IMR-90 (cell line): ENCODE measurements at regions not wholly inside any gene's neighbourhood (a gene's known extent, or its start where the extent isn't known, plus 50 kb on each side); places are given as distances from the start of the nearest gene placed in this dataset.
A peak's percentile ranks its signal among the peaks of the same experiment; 100 is the strongest.

ENCODE experiments used
- ATAC-seq: fragments of 200-7000 bp; cut with Tn5 transposase; 2 replicates; pipeline ENCODE4 v1.9.1; 2020; ENCODE audit warnings: low read depth, mild to moderate bottlenecking, moderate library complexity
- BruUV-seq: library from RNA; stranded (reverse); fragments of 400-500 nt; replicated peaks from 2 replicates; lab custom pipeline; 2021; lab: Mats Ljungman, UMichigan
- CTCF ChIA-PET: fragments of 300-600 bp; formaldehyde crosslinking; extraction: SDS; loops from one replicate; lab custom pipeline; 2021; ENCODE audit warnings: antibody characterized with exemption; lab: Yijun Ruan, JAX
- POLR2A ChIA-PET: fragments of 300-600 bp; sonication (Branson Sonifier 250); formaldehyde crosslinking; loops from one replicate; lab custom pipeline; 2022; ENCODE audit warnings: antibody characterized with exemption; ENCODE audit not compliant: unreplicated experiment; lab: Charles Lee
- DNase-seq: peaks from one replicate; pipeline ENCODE4 v3.0.0; 2013
- H2AFZ ChIP-seq: replicated peaks from 2 replicates; pipeline ENCODE3; 2013; ENCODE audit warnings: low read length, mild to moderate bottlenecking; ENCODE audit not compliant: poor library complexity
- H2AK5ac ChIP-seq: 2 replicates; pipeline ENCODE4 v1.6.1; 2013; ENCODE audit warnings: low read depth, low read length, inconsistent platforms
- H2AK9ac ChIP-seq: replicated peaks from 2 replicates; pipeline ENCODE3; 2013; ENCODE audit warnings: mild to moderate bottlenecking, low read depth, low read length, moderate library complexity; ENCODE audit not compliant: poor library complexity
- H2BK120ac ChIP-seq: 2 replicates; pipeline ENCODE4 v1.6.1; 2013; ENCODE audit warnings: low read depth, low read length, inconsistent platforms
- H2BK15ac ChIP-seq: 3 replicates; pipeline ENCODE4 v1.6.1; 2013; ENCODE audit warnings: low read depth, low read length, inconsistent platforms
- H2BK20ac ChIP-seq: 2 replicates; pipeline ENCODE4 v1.6.1; 2013; ENCODE audit warnings: low read depth, mild to moderate bottlenecking, inconsistent platforms, low read length, moderate library complexity
- H2BK5ac ChIP-seq: 2 replicates; pipeline ENCODE4 v1.6.1; 2013; ENCODE audit warnings: mild to moderate bottlenecking, low read depth, low read length, inconsistent platforms; ENCODE audit not compliant: poor library complexity, severe bottlenecking
- H3K14ac ChIP-seq: replicated peaks from 2 replicates; pipeline ENCODE4 v1.6.1; 2013; ENCODE audit warnings: low read depth, low read length, inconsistent platforms
- H3K18ac ChIP-seq: 2 replicates; pipeline ENCODE4 v1.6.1; 2013; ENCODE audit warnings: low read depth, low read length, control low read depth
- H3K23ac ChIP-seq: 2 replicates; pipeline ENCODE4 v1.6.1; 2013; ENCODE audit warnings: low read depth, low read length, inconsistent platforms
- H3K27ac ChIP-seq: 2 replicates; pipeline ENCODE4 v1.5.1; 2013; ENCODE audit warnings: mild to moderate bottlenecking, control low read depth, low read length; ENCODE audit not compliant: insufficient read depth
- H3K27me3 ChIP-seq: 2 replicates; pipeline ENCODE4 v1.6.1; 2013; ENCODE audit warnings: low read length; ENCODE audit not compliant: control insufficient read depth, insufficient read depth
- H3K36me3 ChIP-seq: 2 replicates; pipeline ENCODE4 v1.6.1; 2013; ENCODE audit warnings: low read length, mixed read lengths; ENCODE audit not compliant: control insufficient read depth, insufficient read depth
- H3K4ac ChIP-seq: 2 replicates; pipeline ENCODE4 v1.6.1; 2013; ENCODE audit warnings: low read depth, low read length, inconsistent platforms
- H3K4me1 ChIP-seq: 2 replicates; pipeline ENCODE4 v1.6.1; 2013; ENCODE audit warnings: low read length, mixed read lengths; ENCODE audit not compliant: control insufficient read depth, insufficient read depth
- H3K4me2 ChIP-seq: 2 replicates; pipeline ENCODE4 v1.6.1; 2013; ENCODE audit warnings: low read depth, mild to moderate bottlenecking, control low read depth, low read length, moderate library complexity
- H3K4me3 ChIP-seq: 2 replicates; pipeline ENCODE4 v1.5.1; 2013; ENCODE audit warnings: low read depth, mild to moderate bottlenecking, control low read depth, low read length, moderate library complexity; ENCODE audit not compliant: insufficient read depth
- H3K56ac ChIP-seq: 2 replicates; pipeline ENCODE4 v1.6.1; 2013; ENCODE audit warnings: low read length, inconsistent platforms; ENCODE audit not compliant: insufficient read depth; ENCODE audit errors: extremely low read depth
- H3K79me1 ChIP-seq, 2 experiments: 2 replicates each; pipeline ENCODE4 v1.6.1; 2013; ENCODE audit warnings: low read length in 2 of 2, inconsistent platforms in 1 of 2, low read depth in 1 of 2
- H3K9ac ChIP-seq: 2 replicates; pipeline ENCODE4 v1.6.1; 2013; ENCODE audit warnings: low read depth, low read length, control low read depth
- H3K9me1 ChIP-seq: 2 replicates; pipeline ENCODE4 v1.6.1; 2013; ENCODE audit warnings: low read length, inconsistent platforms; ENCODE audit not compliant: insufficient read depth
- H3K9me3 ChIP-seq: 2 replicates; pipeline ENCODE4 v1.6.1; 2013; ENCODE audit warnings: low read length; ENCODE audit not compliant: control insufficient read depth, insufficient read depth
- H4K20me1 ChIP-seq: 2 replicates; pipeline ENCODE4 v1.6.1; 2013; ENCODE audit warnings: low read length, inconsistent platforms; ENCODE audit not compliant: insufficient read depth
- H4K5ac ChIP-seq: 2 replicates; pipeline ENCODE4 v1.6.1; 2013; ENCODE audit warnings: mild to moderate bottlenecking, low read depth, low read length, control low read depth
- H4K8ac ChIP-seq, 2 experiments: 2 replicates each; pipeline ENCODE4 v1.6.1; 2013; ENCODE audit warnings: low read depth in 2 of 2, low read length in 2 of 2, control low read depth in 1 of 2, inconsistent platforms in 1 of 2
- H4K91ac ChIP-seq: 2 replicates; pipeline ENCODE4 v1.6.1; 2013; ENCODE audit warnings: low read depth, low read length, inconsistent platforms; ENCODE audit not compliant: insufficient read depth
- BHLHE40 ChIP-seq: fragments of 150-350 bp; IDR thresholded peaks from 2 replicates; pipeline ENCODE4 v1.6.1; 2016; ENCODE audit warnings: mild to moderate bottlenecking, low read depth, low read length
- CHD1 ChIP-seq: IDR thresholded peaks from 2 replicates; pipeline ENCODE4 v1.6.1; 2012; ENCODE audit warnings: low read depth, low read length, improper control_type of control experiment
- FOS ChIP-seq: fragments of 150-350 bp; IDR thresholded peaks from 2 replicates; pipeline ENCODE4 v1.6.1; 2016; ENCODE audit warnings: low read depth, low read length
- MAFK ChIP-seq: IDR thresholded peaks from 2 replicates; pipeline ENCODE4 v1.6.1; 2012; ENCODE audit warnings: low read depth, low read length, improper control_type of control experiment
- MAZ ChIP-seq: IDR thresholded peaks from 2 replicates; pipeline ENCODE4 v1.6.1; 2012; ENCODE audit warnings: low read depth, mild to moderate bottlenecking, low read length, improper control_type of control experiment, moderate library complexity, borderline replicate concordance
- MXI1 ChIP-seq: IDR thresholded peaks from 2 replicates; pipeline ENCODE4 v1.6.1; 2012; ENCODE audit warnings: low read depth, mild to moderate bottlenecking, low read length, moderate library complexity, borderline replicate concordance
- POLR2A ChIP-seq: IDR thresholded peaks from 2 replicates; pipeline ENCODE4 v1.6.1; 2012; ENCODE audit warnings: mild to moderate bottlenecking, low read depth, low read length
- RAD21 ChIP-seq: IDR thresholded peaks from 2 replicates; pipeline ENCODE4 v1.6.1; 2012; ENCODE audit warnings: low read length, improper control_type of control experiment
- RCOR1 ChIP-seq: IDR thresholded peaks from 2 replicates; pipeline ENCODE4 v1.6.1; 2012; ENCODE audit warnings: mild to moderate bottlenecking, low read length, improper control_type of control experiment; ENCODE audit not compliant: insufficient replicate concordance
- RFX5 ChIP-seq: IDR thresholded peaks from 2 replicates; pipeline ENCODE4 v1.8.0; 2012; ENCODE audit warnings: low read depth, mild to moderate bottlenecking, low read length, moderate library complexity
- SMC3 ChIP-seq: fragments of 150-350 bp; IDR thresholded peaks from 2 replicates; pipeline ENCODE4 v1.6.1; 2016; ENCODE audit warnings: low read depth, mild to moderate bottlenecking, antibody characterized with exemption, low read length, moderate library complexity
- USF2 ChIP-seq: fragments of 150-350 bp; IDR thresholded peaks from 2 replicates; pipeline ENCODE4 v1.6.1; 2017; ENCODE audit warnings: mild to moderate bottlenecking, antibody characterized with exemption, low read length, low read depth
- WGBS, 2 experiments: methylation state at CpG; one replicate each; pipeline versions ENCODE4 v1.1.5 to v1.1.7; 2013; ENCODE audit warnings: missing lambda C conversion rate in 2 of 2; ENCODE audit not compliant: insufficient read length in 1 of 2; ENCODE audit errors: extremely low coverage in 2 of 2; 5-methylcytosine and 5-hydroxymethylcytosine counted together
- dilution Hi-C: fragments of 300-500 bp; cut with HindIII; formaldehyde crosslinking; loops from one replicate; pipeline ENCODE4 v1.14.3; 2018; ENCODE audit warnings: low sequenced_read_pairs; ENCODE audit not compliant: unreplicated experiment
- in situ Hi-C: fragments of 300-500 bp; cut with MboI; formaldehyde crosslinking; loops from 3 replicates; pipeline ENCODE4 v1.14.3; 2019; ENCODE audit warnings: low sequenced_read_pairs, inconsistent platforms, mixed read lengths
- intact Hi-C: fragments of 100-400 bp; cut with micrococcal nuclease; formaldehyde crosslinking; loops from 2 replicates; pipeline ENCODE4 v1.10.0; 2022
- TF ChIP-seq, protein P1 (sequence below): fragments of 150-350 bp; IDR thresholded peaks from 2 replicates; pipeline ENCODE4 v1.6.1; 2016; ENCODE audit warnings: low read depth, mild to moderate bottlenecking, low read length, moderate library complexity, borderline replicate concordance
- TF ChIP-seq, protein P2 (sequence below): conservative IDR thresholded peaks from 2 replicates; pipeline ENCODE4 v1.5.1; 2012; ENCODE audit warnings: mild to moderate bottlenecking, low read depth, low read length, improper control_type of control experiment

DNA sequence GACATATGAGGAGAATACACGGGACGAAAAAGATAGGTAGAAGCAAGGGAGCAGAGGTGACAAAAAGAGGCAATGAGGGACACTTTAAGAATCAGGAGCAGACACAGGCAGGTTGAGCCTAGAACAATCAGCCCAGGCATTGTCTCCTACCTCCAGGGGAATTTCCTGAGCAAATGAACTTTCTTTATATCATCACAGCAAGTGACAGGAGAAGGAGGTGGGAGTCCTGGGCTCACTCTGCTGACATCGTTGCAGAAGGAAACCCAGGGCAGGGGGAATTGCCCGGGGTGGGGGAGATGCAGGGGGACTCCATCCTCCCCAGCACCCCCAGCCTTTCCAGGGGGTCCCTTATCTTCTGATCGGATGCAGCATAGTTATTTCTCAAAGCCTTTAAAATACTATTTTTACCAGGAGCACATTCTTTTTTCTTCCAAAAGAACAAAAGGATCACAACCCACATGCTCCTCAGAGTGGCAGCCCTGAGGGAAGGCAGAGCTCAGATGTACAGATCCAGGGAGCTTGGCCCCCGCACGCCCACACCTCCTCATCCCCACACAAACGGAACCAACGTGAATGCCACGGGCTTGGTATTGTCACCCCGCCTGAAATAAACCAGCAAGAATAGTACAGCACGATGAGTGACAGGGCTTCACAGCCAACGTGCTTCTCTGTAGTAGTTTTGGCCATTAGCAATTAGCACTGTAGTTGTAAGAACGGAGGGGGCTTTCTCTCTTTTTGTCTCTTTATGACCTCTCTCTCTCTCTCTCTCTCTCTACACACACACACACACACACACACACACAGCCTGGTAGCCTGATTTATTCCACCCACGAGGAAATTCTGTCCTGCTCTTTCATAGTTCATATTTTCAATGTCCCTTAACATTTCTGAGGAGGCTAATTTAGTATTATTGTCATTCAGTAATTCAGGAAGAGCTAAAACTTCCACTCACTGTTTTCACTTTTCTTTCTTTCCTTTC, 169.5 kb upstream of the UBL3 start:
- no peak overlapping the region for H4K91ac ChIP-seq
- no peaks in the 10 kb centered on the region for H3K9me3 ChIP-seq
- ATAC-seq (no peak), DNase-seq (no peak)
- no TSS peak for BruUV-seq
- peaks cover 5% of the 10 kb centered on the region for H3K4me1 ChIP-seq
- no peak overlapping the region for H3K4me2 ChIP-seq
- in situ Hi-C loops, result no loop called here
- H3K4ac ChIP-seq, result no peak overlapping the region
- no CpG with 5 or more reads among the region's 15 CpGs for WGBS, 2 experiments
- H3K9me1 ChIP-seq, result peaks cover 4% of the 10 kb centered on the region; the same call in 1 of the 2 replicates
- 0 out of 2 replicates have a peak overlapping the region, but pooled peaks have one; percentile 37 for H2BK20ac ChIP-seq
- no peak overlapping the region for H2AK9ac ChIP-seq
- H2BK5ac ChIP-seq, result no peak overlapping the region
- H3K27ac ChIP-seq, result no peak overlapping the region
- ChIA-PET POLR2A (no interaction called here), CTCF (interaction anchor here (1.0 kb wide), 1 partner anchor 10 kb away, joined by 5 read pairs; no protein-coding TSS in a partner anchor)
- no peak overlapping the region for H4K8ac ChIP-seq
- H2BK15ac ChIP-seq, result no peak overlapping the region
- no peaks in the 10 kb centered on the region for H3K79me1 ChIP-seq
- peaks cover 5% of the 10 kb centered on the region for H3K27me3 ChIP-seq
- H3K14ac ChIP-seq, result no peak overlapping the region
- H3K18ac ChIP-seq, result no peak overlapping the region
- dilution Hi-C loops, result no loop called here
- no peak overlapping the region for H3K56ac ChIP-seq
- peak overlapping the region; percentile 38 for H2AFZ ChIP-seq
- H3K4me3 ChIP-seq, result no peak overlapping the region
- H2BK120ac ChIP-seq, result no peak overlapping the region
- intact Hi-C loops, result no loop called here
- no peak overlapping the region for H4K5ac ChIP-seq
- H3K36me3 ChIP-seq, result no peaks in the 10 kb centered on the region
- 0 out of 2 replicates have a peak overlapping the region, but pooled peaks have one; percentile 4 for H2AK5ac ChIP-seq
- no peaks in the 10 kb centered on the region for H4K20me1 ChIP-seq
- no peak overlapping the region for H3K9ac ChIP-seq
- H3K23ac ChIP-seq, result no peak overlapping the region
- no peak for TF ChIP-seq RCOR1
- TF ChIP-seq, protein P1, sequence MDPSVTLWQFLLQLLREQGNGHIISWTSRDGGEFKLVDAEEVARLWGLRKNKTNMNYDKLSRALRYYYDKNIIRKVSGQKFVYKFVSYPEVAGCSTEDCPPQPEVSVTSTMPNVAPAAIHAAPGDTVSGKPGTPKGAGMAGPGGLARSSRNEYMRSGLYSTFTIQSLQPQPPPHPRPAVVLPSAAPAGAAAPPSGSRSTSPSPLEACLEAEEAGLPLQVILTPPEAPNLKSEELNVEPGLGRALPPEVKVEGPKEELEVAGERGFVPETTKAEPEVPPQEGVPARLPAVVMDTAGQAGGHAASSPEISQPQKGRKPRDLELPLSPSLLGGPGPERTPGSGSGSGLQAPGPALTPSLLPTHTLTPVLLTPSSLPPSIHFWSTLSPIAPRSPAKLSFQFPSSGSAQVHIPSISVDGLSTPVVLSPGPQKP, result no peak
- TF ChIP-seq MAFK, result no peak
- TF ChIP-seq POLR2A, result no peak
- TF ChIP-seq SMC3, result no peak
- no peak for TF ChIP-seq BHLHE40
- TF ChIP-seq RFX5, result no peak
- TF ChIP-seq RAD21, result no peak
- TF ChIP-seq USF2, result no peak
- no peak for TF ChIP-seq FOS
- no peak for TF ChIP-seq CHD1
- no peak for TF ChIP-seq MXI1
- TF ChIP-seq, protein P2, sequence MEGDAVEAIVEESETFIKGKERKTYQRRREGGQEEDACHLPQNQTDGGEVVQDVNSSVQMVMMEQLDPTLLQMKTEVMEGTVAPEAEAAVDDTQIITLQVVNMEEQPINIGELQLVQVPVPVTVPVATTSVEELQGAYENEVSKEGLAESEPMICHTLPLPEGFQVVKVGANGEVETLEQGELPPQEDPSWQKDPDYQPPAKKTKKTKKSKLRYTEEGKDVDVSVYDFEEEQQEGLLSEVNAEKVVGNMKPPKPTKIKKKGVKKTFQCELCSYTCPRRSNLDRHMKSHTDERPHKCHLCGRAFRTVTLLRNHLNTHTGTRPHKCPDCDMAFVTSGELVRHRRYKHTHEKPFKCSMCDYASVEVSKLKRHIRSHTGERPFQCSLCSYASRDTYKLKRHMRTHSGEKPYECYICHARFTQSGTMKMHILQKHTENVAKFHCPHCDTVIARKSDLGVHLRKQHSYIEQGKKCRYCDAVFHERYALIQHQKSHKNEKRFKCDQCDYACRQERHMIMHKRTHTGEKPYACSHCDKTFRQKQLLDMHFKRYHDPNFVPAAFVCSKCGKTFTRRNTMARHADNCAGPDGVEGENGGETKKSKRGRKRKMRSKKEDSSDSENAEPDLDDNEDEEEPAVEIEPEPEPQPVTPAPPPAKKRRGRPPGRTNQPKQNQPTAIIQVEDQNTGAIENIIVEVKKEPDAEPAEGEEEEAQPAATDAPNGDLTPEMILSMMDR, result no peak
- TF ChIP-seq MAZ, result no peak
